ENCODE measurements at regions not wholly inside any gene's neighbourhood (a gene's known extent, or its start where the extent isn't known, plus 50 kb on each side); places are given as distances from the start of the nearest gene placed in this dataset.

- no peak overlapping the region for H3K4me3 ChIP-seq
- no peak for TF ChIP-seq CTCF (IDR thresholded peaks at IDR 0.05)
- no peaks in the 10 kb centered on the region for H3K4me1 ChIP-seq
- ATAC-seq = no peak
- 52 to 56% methylated on average over 3 of the region's 3 CpGs for WGBS, 2 donors
- no peak for FAIRE-seq
- H3K9me3 ChIP-seq = no peaks in the 10 kb centered on the region
- H3K27ac ChIP-seq = no peak overlapping the region
- no peaks in the 10 kb centered on the region for H3K36me3 ChIP-seq
- DNase-seq = no peak
- no peaks in the 10 kb centered on the region for H3K27me3 ChIP-seq
- intact Hi-C loops (cut with DNase I) = no loop called here
Observed at GRCh38 chr3:181569356-181569940, 142.3 kb upstream of the SOX2 start.

- H3K27me3 ChIP-seq = no peaks in the 10 kb centered on the region
- TF ChIP-seq CTCF (IDR thresholded peaks at IDR 0.05) = no peak
- intact Hi-C loops (cut with DNase I) = no loop called here
- H3K4me1 ChIP-seq = no peaks in the 10 kb centered on the region
- no peak for ATAC-seq
- H3K27ac ChIP-seq = no peak overlapping the region
- DNase-seq = no peak
- FAIRE-seq = no peak
- H3K4me3 ChIP-seq = no peak overlapping the region
- no peaks in the 10 kb centered on the region for H3K9me3 ChIP-seq
- 37 to 41% methylated on average over 3 of the region's 3 CpGs for WGBS, 2 donors
- no peaks in the 10 kb centered on the region for H3K36me3 ChIP-seq
Observed at GRCh38 chr3:181568693-181569092, 143.0 kb upstream of the SOX2 start.

GRCh38 chr3:181568248-181568647 lies 143.5 kb upstream of the SOX2 start:
- FAIRE-seq = no peak
- 51 to 64% methylated on average over 3 of the region's 3 CpGs for WGBS, 2 donors

GRCh38 chr3:181567311-181568075 lies 144.2 kb upstream of the SOX2 start:
- FAIRE-seq = no peak

More at GRCh38 chr3:181568248-181568647, 143.5 kb upstream of the SOX2 start:
- Histone ChIP-seq H3K4me3 (no peak overlapping the region), H3K9me3 (no peaks in the 10 kb centered on the region), H3K4me1 (no peaks in the 10 kb centered on the region), H3K27ac (no peak overlapping the region), H3K27me3 (no peaks in the 10 kb centered on the region), H3K36me3 (no peaks in the 10 kb centered on the region)
- no peak for TF ChIP-seq CTCF (IDR thresholded peaks at IDR 0.05)
- DNase-seq (no peak), ATAC-seq (no peak)
- intact Hi-C loops (cut with DNase I) = no loop called here

More at GRCh38 chr3:181567311-181568075, 144.2 kb upstream of the SOX2 start:
- TF ChIP-seq CTCF (IDR thresholded peaks at IDR 0.05) = no peak
- Histone ChIP-seq H3K27me3 (no peaks in the 10 kb centered on the region), H3K27ac (no peak overlapping the region), H3K4me1 (no peaks in the 10 kb centered on the region), H3K4me3 (no peak overlapping the region), H3K9me3 (no peaks in the 10 kb centered on the region), H3K36me3 (no peaks in the 10 kb centered on the region)
- intact Hi-C loops (cut with DNase I) = no loop called here
- WGBS, 2 donors = 47 to 70% methylated on average over 6 of the region's 6 CpGs
- ATAC-seq (no peak), DNase-seq (no peak)
